HG02759 (cell line): ENCODE measurements at regions not wholly inside any gene's neighbourhood (a gene's known extent, or its start where the extent isn't known, plus 50 kb on each side); places are given as distances from the start of the nearest gene placed in this dataset.
A peak's percentile ranks its signal among the peaks of the same experiment; 100 is the strongest.

Source experiments
- ATAC-seq: cut with Tn5 transposase; IDR thresholded peaks from one replicate; pipeline ENCODE4 v1.9.1; 2021; ENCODE audit warnings: mild to moderate bottlenecking, moderate library complexity; ENCODE audit not compliant: unreplicated experiment

DNA sequence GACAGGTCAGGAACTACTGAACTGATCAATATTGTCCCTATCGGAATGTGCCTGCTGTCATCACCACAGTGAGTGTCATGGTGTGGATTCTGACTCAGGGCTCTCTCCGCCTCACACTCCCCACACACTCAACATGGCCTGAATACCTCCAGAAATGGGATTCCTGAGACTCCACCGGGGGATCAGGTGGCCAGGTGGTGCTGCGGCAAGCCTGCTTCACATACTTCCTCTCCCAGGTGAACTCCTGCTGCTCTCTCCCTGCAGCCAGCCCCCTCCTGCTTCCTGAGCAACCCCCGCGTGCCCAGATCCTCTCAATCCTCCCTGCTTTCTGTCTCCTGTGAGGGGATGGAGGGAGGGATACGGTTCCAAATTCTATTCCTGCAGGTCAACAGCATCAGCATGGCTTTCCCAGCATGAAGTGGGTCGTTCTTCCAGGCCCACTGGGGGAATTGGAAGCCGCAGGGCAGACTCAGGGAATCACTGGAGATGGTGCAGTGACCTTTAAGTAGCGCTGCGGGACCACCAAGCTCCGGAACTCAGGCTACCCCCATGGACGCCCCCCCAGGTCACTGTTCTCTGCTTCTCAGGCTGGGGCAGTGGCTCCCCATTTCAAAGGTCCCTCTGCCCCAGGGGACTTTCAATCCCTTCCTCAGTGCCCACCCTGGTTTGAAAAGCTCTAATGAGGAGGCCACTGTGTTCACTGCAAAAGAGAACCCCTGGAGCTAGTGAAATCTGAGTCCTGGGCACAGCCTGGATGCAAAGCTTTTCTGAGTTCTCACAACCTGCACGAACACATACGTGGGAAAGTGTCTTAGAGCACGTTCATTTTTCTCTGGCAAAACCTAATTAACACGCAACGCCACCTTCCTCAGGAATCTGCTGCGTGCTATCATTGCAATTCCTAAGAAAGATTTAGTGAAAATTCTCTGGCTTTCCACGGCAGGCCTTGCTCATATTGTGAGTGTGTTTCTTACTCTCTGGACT, 168.4 kb downstream of the ZFP36L2 start:
- ATAC-seq = no peak

DNA sequence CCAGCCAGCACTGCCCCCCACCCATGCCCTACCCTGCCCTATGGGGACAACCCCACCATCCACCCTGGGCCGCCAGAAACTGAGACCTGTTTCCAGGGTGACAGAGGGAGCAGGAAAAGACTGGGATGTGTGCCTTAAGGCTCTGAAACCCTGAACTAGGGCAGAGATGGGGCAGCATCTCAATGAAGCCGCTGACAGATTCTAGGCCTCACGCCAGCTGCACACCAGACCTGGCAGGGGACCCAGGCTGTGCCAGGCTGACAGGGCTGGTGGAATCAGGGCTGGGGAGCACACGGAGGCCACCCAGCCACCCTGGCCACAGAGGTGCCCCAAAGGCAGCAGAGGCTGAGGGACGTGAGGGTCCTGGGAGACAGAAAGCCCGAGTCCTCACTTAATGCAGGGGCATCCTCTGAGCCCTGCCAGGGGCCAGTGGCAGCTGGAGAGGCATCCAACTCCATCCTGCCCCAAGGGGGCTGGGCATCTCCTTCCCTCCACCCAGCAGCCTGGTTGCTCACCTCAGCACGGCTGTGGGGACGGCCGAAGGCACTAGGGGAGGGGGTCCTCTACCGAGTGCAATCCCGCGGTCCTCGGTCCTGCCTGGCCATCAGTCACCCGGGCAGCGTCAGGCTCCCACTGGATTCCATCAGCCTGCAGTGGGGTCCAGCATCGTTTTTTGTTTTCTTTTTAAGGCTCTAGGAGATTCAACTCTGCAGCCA, 169.2 kb downstream of the ZFP36L2 start:
- no peak for ATAC-seq

GRCh38 chr2:43055985-43056384, 170.4 kb downstream of the ZFP36L2 start:
- ATAC-seq = no peak

DNA sequence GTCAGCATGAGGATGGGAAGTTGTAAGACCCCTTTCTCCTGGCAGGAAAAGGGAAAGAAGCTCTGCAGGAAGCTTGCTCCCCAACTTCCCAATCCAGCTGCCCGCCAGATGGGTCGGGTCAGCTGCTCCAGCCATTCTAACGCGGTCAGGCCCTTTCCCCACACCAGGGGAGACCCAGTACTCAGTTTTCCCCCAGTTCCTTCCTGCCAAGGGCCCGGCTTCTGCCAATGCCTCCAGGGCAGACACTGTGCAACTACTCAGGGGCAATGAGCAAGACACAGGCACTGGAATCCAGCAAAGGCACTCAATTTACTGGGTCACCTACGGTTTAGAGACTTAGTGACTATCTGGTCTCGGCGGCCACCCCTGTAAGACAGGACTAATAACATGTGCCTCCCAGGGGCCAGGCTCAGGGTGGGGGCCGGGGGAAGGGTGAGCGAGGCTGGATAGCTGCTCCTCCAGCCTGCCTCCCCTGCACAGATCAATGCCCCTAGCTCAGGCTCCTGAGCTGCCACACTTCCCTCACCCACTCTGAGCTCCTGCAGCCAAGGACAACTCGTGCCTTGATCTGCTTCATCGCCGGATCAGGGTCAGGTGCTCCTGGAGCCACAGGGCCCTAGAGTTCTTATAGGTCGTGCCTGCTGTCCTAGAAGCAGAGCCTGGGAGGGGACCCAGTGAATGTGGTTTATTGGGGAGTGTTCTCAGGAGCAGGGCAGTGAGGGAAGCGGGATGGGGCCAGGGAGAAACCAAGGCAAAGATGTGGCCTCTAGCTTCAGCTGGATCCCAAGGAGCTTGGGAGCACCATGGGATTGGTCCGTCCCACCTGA, 171.1 kb downstream of the ZFP36L2 start:
- ATAC-seq = no peak

GRCh38 chr2:43054367-43054766, 172.0 kb downstream of the ZFP36L2 start:
- no peak for ATAC-seq

GRCh38 chr2:43052944-43053306, 173.5 kb downstream of the ZFP36L2 start:
- no peak for ATAC-seq

DNA sequence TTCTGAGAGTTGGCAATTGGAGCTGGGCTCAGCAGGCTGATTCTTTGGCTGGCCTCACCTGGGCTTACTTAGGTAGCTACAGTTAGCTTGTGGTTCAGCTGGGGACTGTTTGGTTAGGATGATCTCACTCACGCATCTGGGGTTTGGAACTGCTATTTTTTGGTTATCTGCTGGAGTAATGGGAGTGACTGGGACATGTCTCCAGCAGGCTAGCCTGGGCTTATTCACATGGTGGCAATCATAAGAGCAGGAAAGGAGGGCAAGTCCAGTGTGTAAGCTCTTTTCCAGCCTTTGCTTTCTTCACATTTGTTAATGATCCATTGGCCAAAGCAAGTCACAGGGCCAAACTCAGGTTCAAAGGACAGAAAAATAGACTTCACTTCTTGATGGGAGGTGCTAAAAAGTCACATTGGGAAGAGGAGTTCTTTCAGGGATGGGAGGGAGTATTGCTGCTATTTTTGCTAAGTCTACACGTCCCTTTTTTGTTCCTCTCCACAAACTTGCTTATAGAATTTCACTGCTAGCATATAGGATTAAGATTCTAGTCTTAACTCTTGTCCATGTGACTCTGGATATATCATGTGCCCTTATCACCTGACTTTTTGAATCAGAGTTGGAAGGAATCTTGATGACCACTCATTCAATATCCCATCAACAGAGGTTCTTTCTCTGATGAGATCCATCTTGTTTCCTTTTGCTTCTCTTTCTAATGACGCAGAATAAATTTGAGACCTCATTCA, 174.0 kb downstream of the ZFP36L2 start:
- ATAC-seq = no peak

- no peak for ATAC-seq
Measured at GRCh38 chr2:43051338-43051737, 175.1 kb downstream of the ZFP36L2 start.

- ATAC-seq = no peak
Measured at GRCh38 chr2:43050866-43051265, 175.5 kb downstream of the ZFP36L2 start.

DNA sequence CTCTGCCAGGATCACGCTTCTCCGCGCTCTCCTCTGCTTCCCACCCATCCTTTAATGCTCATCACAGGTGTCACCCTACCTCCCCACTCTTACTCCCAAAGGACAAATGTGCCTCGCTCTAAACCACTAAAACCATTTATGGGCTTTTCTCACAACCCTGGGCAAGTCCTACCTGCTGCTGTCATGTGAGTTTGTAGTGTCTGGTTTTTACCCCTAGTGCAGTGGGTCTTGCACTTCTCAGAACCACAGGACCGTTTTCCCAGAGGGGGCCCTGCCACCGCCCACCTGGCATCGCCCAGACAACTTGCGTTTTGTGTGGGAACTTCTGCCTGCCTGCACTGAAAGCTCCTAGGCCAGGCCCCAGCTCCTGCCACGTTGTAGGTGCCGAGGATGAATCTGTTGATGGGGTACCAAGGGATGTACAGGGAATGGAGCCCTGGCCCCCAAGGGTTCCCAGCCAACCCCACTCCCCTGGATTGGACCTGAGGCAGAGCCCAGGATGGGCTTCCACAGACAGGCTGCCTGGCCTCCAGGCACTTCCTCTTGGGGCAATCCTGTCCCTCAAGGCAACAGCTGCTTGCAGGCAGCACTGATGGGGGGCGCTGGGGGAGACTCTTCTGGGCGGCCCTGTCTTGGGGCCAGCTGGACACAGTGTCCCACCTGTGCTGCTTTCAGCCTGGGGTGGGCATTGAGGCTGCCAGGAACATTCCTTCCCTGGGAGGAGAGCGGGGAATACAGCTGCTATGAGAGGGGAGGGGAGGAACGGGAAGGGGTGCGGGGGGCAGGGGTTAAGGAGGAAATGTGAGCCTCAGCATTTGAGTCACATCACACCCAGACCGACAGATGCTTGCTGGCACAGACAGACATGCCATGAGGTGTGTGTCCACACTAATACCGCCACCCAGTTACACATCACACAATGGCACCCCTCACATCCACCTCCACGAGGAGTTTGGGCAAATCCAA, 176.3 kb downstream of the ZFP36L2 start:
- ATAC-seq = no peak

DNA sequence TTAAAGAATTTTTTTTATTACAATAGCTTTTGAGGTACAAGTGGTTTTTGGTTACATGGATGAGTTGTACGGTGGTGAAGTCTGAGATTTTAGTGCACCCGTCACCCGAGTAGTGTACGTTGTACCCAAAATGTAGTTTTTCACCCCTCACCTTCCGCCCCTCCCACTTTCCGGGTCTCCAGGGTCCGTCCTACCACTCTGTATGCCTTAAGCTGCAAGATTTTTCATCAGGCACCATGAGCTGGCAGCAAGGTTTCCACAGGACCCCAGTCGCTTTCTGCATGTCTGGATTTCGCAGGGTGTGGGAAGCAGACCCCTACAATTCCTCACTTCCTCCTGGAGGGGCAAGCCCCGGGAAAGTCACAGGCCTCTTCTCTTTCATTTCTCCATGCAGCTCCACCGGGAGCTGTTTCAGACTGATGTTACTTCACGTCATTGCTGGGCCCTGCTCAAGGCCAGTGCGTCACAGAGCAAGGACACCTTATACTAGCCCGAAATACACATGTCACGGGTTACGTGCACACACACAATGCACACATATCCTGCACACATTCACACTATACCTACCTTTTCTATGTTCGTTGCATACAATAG, 179.1 kb downstream of the ZFP36L2 start:
- no peak for ATAC-seq

- no peak for ATAC-seq
Measured at GRCh38 chr2:43045866-43046265, 180.5 kb downstream of the ZFP36L2 start.

DNA sequence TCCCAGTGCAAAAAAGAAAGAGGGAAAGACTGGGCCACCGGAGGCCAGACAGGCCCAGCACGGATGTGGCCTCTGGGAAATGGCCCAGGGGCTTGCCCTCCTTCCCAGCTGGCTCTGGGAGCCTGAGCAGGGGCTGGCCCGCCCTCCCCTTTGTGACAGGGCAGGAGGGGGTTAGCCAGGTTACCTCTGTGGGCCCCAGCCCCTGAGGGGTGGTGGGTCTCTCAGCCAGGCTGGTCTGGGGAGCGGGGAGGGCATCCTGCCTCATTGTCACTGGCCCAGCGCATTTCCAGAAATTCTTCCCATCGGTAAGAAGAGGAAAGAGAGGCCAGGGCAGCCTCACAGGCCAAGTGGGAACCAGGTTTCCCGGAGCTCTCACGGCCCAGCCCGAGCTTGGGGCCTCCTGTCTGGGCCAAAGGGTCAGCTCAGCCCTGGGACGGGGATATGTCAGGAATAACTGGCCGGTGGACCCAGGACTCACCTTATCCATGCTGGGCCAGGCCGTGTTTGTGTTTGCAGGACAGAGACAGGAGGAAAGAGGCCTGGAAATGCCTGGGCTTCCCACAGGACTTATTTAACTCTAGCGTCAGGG, 182.2 kb downstream of the ZFP36L2 start:
- no peak for ATAC-seq

DNA sequence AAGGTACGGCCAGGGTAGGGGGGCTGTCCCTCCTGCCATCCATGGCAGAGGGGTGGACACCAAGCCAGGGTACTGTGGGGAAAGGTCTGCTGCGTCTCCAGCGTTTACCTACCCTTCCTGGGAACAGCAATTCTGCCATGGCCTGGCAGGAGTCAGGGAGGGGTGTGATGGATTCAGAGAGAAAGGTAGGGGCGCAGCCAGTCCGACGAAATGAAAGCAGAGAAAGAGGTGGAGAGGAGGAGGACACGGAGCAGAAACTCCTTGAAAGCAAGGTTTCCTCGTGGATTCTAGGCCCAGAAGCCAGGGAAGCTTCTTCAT, 182.9 kb downstream of the ZFP36L2 start:
- no peak for ATAC-seq

- ATAC-seq = no peak
Measured at GRCh38 chr2:43041661-43042360, 184.6 kb downstream of the ZFP36L2 start.

DNA sequence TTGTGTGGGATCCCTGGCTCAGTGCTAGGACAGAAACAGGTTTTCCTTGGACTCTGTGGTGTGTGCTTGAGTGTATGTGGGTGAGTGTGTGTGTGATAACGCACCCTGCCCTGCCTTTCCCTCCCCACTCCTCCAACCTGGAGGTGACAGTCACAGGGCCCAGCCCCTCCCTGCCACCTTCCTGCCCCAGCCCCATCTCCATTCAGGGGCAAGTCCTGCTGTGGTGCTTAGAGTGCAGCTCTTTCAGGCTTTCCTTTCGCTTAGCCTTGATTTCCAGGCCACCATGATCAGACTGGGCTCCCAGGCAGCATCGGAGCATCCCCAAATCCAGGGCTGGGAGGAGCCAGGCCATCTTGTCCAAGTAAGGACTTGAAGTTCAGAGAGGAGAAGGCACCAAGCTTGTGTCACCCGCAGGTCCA, 185.2 kb downstream of the ZFP36L2 start:
- no peak for ATAC-seq

GRCh38 chr2:43040084-43040854, 186.1 kb downstream of the ZFP36L2 start:
- peak; percentile 62 for ATAC-seq
